OCI-LY1 (cell line): ENCODE measurements at regions not wholly inside any gene's neighbourhood (a gene's known extent, or its start where the extent isn't known, plus 50 kb on each side); places are given as distances from the start of the nearest gene placed in this dataset.

Source experiments
- EZH2 ChIP-seq: fragments of 200-600 bp; sonication (generic), shearing (Covaris generic); IDR thresholded peaks from 2 replicates; pipeline ENCODE4 v1.8.0; 2017; ENCODE audit warnings: borderline replicate concordance, mixed run types, mild to moderate bottlenecking, antibody characterized with exemption, low read length, moderate library complexity, mixed read lengths
- TF ChIP-seq, protein P1 (sequence below): fragments of 200-600 bp; sonication (generic), shearing (Covaris generic); IDR thresholded peaks from 2 replicates; pipeline ENCODE4 v1.5.1; 2017; ENCODE audit warnings: mild to moderate bottlenecking, antibody characterized with exemption, low read length, moderate library complexity, mixed read lengths

DNA sequence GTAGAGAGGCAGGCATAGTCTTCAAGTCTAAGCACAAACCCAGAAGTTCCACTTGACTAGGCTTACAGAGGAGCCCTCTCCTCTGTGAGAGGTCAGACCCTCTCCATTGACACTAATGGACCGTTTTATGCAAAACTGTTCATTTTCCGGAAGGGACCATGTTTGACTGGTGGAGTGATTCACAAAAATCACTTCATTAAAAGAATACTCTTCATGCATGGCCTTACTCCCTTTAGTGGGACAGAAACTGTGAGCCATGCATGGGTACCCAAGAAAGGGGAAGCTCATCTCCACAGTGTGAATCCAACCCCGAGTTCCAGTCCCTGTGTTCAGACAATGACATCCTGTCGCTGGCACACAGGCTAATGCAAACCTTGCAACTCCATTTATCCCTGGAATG lies 63.2 kb downstream of the OLIG3 start:
- TF ChIP-seq, protein P1, sequence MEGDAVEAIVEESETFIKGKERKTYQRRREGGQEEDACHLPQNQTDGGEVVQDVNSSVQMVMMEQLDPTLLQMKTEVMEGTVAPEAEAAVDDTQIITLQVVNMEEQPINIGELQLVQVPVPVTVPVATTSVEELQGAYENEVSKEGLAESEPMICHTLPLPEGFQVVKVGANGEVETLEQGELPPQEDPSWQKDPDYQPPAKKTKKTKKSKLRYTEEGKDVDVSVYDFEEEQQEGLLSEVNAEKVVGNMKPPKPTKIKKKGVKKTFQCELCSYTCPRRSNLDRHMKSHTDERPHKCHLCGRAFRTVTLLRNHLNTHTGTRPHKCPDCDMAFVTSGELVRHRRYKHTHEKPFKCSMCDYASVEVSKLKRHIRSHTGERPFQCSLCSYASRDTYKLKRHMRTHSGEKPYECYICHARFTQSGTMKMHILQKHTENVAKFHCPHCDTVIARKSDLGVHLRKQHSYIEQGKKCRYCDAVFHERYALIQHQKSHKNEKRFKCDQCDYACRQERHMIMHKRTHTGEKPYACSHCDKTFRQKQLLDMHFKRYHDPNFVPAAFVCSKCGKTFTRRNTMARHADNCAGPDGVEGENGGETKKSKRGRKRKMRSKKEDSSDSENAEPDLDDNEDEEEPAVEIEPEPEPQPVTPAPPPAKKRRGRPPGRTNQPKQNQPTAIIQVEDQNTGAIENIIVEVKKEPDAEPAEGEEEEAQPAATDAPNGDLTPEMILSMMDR: no peak
- TF ChIP-seq EZH2: no peak
